ENCODE measurements at regions not wholly inside any gene's neighbourhood (a gene's known extent, or its start where the extent isn't known, plus 50 kb on each side); places are given as distances from the start of the nearest gene placed in this dataset.

DNA sequence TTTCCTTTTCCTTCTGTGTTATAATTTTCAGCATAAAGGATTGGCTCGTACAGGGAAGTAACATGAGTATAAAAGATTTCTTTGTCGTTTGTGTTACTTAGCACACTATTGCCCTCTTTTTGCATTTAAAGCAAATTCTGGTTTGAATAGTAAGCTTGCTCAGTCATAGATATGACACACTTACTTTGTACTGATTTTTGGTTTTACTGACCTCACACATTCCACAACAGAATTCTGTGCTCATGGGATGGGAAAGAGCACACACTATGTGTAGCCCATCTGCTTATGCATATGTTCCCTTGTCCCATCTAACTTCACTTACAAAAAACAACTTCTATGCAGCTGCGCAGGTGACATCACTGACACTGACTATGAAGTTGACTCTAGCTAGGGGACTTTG is 111.9 kb upstream of the MTAP start:
- no peak for DNase-seq (ENCODE audit: insufficient read length, low spot score)
- no peak for FAIRE-seq

DNA sequence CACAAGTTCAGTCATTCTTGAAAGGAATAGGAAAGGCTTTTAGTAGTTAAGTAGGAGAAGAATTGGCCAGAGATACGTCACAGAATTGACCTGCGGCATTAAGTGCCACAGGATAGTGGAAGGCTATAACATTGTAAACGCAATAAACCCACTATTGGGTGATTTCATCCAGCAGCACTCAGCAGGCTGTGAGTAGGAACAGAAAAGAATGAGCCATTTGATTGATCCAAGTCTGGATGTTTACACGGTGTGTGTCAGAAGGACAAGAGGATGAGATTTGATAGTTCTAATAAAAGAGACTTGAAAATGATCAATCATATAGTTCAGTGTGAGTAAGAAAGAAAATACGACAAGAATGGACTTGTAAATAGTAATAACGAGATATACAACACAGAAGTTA is 110.0 kb upstream of the MTAP start:
- DNase-seq (ENCODE audit: insufficient read length, low spot score) = no peak
- TF ChIP-seq, protein P1, sequence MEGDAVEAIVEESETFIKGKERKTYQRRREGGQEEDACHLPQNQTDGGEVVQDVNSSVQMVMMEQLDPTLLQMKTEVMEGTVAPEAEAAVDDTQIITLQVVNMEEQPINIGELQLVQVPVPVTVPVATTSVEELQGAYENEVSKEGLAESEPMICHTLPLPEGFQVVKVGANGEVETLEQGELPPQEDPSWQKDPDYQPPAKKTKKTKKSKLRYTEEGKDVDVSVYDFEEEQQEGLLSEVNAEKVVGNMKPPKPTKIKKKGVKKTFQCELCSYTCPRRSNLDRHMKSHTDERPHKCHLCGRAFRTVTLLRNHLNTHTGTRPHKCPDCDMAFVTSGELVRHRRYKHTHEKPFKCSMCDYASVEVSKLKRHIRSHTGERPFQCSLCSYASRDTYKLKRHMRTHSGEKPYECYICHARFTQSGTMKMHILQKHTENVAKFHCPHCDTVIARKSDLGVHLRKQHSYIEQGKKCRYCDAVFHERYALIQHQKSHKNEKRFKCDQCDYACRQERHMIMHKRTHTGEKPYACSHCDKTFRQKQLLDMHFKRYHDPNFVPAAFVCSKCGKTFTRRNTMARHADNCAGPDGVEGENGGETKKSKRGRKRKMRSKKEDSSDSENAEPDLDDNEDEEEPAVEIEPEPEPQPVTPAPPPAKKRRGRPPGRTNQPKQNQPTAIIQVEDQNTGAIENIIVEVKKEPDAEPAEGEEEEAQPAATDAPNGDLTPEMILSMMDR (IDR thresholded peaks at IDR 0.05; ENCODE audit: insufficient read depth, missing control alignments) = no peak
- no peak for FAIRE-seq

More for the DNA sequence above, 111.9 kb upstream of the MTAP start:
- TF ChIP-seq, protein P1 (IDR thresholded peaks at IDR 0.05; ENCODE audit: insufficient read depth, missing control alignments) = no peak

DNA sequence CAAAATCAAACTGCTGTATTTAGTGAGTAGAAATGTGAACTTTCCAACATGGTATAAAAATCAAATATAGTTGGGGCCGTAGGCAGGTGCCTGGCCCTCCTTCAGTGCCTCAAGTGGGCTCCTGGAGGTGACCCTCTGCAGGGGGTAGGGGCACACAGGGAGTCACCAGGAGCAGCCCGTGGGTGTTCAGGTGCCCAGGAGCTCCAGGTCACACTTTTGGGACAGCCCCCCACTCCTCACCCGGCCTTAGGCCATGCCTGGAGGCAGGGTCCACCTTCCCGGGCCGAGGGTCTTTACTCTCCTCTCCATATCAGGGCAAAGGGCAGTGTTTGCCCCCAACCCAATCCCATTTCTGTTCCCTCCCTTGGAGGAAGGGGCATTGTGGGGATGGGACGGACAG is 108.0 kb upstream of the MTAP start:
- FAIRE-seq = no peak
- DNase-seq (ENCODE audit: insufficient read length, low spot score) = no peak

DNA sequence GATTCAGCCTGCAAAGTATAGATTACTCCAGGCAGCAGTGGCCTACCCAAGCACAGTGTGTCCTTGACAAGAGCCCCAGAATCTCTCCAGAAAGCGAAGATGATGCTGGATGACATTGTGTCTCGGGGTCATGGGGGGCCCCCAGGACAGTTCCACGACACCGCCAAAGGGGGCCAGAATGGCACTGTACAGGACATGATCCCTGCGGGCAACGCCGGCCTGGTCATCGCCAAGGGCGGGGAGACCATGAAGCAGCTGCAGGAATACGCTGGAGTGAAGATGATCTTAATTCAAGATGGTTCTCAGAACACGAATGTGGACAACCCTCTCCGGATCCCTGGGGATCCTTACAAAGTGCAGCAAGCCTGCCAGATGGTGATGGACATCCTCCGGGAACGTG is 107.0 kb upstream of the MTAP start:
- DNase-seq (ENCODE audit: insufficient read length, low spot score) = no peak
- TF ChIP-seq, protein P1 (IDR thresholded peaks at IDR 0.05; ENCODE audit: insufficient read depth, missing control alignments) = no peak
- FAIRE-seq = no peak

More for the DNA sequence above, 108.0 kb upstream of the MTAP start:
- TF ChIP-seq, protein P1 (IDR thresholded peaks at IDR 0.05; ENCODE audit: insufficient read depth, missing control alignments) = no peak

DNA sequence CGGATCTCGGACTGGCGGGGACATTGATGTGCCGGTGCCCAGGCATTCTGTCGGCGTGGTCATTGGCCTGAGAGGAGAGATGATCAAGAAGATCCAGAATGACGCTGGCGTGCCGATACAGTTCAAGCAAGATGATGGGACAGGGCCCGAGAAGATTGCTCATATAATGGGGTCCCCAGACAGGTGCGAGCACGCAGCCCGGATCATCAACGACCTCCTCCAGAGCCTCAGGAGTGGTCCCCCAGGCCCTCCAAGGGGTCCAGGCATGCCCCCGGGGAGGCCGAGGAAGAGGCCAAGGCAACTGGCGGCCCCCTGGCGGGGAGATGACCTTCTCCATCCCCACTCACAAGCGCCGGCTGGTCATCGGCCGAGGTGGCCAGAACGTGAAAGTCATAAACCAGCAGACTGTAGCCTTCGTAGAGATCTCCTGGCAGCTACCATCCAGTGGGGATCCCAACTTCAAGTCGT is 106.5 kb upstream of the MTAP start:
- DNase-seq (ENCODE audit: insufficient read length, low spot score) = no peak
- TF ChIP-seq, protein P1 (IDR thresholded peaks at IDR 0.05; ENCODE audit: insufficient read depth, missing control alignments) = no peak
- no peak for FAIRE-seq

DNA sequence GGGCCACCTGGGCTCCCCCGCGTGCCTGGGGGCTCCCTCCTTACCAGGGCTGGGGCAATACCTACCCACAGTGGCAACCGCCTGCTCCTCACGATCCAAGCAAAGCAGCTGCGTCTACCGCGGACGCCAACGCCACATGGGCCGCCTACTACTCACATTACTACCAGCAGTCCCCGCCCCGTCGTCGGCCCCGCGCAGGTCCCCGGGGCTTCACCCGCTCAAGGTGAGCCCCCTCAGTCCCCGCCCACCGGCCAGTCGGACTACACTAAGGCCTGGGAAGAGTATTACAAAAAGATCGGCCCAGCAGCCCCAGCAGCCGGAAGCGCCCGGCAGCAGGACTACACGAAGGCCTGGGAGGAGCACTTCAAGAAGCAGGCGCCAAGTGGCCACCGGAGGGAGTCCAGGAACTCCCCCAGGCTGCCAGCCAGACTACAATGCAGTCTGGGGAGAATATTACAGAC is 106.0 kb upstream of the MTAP start:
- no peak for DNase-seq (ENCODE audit: insufficient read length, low spot score)

DNA sequence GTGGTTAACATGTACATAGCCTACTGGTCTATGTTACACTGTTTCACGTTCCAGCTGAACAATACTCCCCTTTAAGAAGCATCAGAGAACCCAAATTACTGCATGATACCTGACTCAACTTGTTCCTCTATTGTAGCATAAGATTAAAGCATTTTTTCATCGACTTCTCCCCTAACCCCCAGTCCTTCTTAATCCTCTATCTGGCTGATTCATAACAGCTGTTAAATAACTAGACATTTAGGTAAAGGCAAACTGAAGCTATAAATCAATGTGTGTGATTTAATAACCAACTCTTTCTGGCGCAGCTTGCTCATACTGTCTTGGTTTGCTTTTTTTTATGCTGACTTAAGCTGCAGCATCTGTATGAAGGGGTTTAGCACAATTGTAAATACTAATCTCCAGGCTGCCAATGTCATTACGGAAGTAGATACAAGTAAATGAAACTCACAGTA is 94.2 kb upstream of the MTAP start:
- DNase-seq (ENCODE audit: insufficient read length, low spot score) (no peak), FAIRE-seq (no peak)
- TF ChIP-seq, protein P1 (IDR thresholded peaks at IDR 0.05; ENCODE audit: insufficient read depth, missing control alignments) = no peak

More for the DNA sequence above, 106.0 kb upstream of the MTAP start:
- TF ChIP-seq, protein P1 (IDR thresholded peaks at IDR 0.05; ENCODE audit: insufficient read depth, missing control alignments) = no peak
- FAIRE-seq = no peak

Measured in D721Med (cell line).